Activated CD4-positive, alpha-beta memory T cell treated with anti-CD3 and anti-CD28 coated beads for 36 hours (primary cell): ENCODE measurements at regions not wholly inside any gene's neighbourhood (a gene's known extent, or its start where the extent isn't known, plus 50 kb on each side); places are given as distances from the start of the nearest gene placed in this dataset.
"Not testable (repeated sequence)": the region's sequence is repeated elsewhere in the genome, so short reads cannot be mapped to it uniquely, and the experiment has no call there.

Experiments used
- CTCF ChIA-PET: fragments of 350-600 bp; sonication (Branson Sonifier 250); formaldehyde crosslinking; loops from one replicate; lab custom pipeline; 2021; ENCODE audit warnings: antibody characterized with exemption, inconsistent platforms; lab: Charles Lee
- POLR2A ChIA-PET: fragments of 350-600 bp; sonication (Branson Sonifier 250); formaldehyde crosslinking; loops from one replicate; lab custom pipeline; 2021; ENCODE audit warnings: antibody characterized with exemption; lab: Charles Lee
- DNase-seq: peaks from one replicate; pipeline ENCODE4 v3.0.0-alpha.2; 2020
- H3K27ac Mint-ChIP-seq: one replicate; pipeline ENCODE4 v1.8.0; 2021; ENCODE audit warnings: mixed read lengths
- H3K27me3 Mint-ChIP-seq: one replicate; pipeline ENCODE4 v1.8.0; 2021; ENCODE audit warnings: mixed read lengths
- H3K36me3 Mint-ChIP-seq: one replicate; pipeline ENCODE4 v1.8.0; 2021; ENCODE audit warnings: mixed read lengths
- H3K4me1 Mint-ChIP-seq: one replicate; pipeline ENCODE4 v1.8.0; 2021; ENCODE audit warnings: low read depth, mixed read lengths
- H3K4me3 Mint-ChIP-seq: one replicate; pipeline ENCODE4 v1.8.0; 2021; ENCODE audit warnings: mild to moderate bottlenecking, mixed read lengths
- H3K9me3 Mint-ChIP-seq: one replicate; pipeline ENCODE4 v1.8.0; 2021; ENCODE audit warnings: mixed read lengths
- intact Hi-C: fragments of 100-400 bp; cut with micrococcal nuclease; formaldehyde crosslinking; loops from one replicate; pipeline ENCODE4 v1.15.1; 2023

GRCh38 chr10:84602543-84602942, 274.2 kb downstream of the CCSER2 start:
- H3K9me3 Mint-ChIP-seq, H3K36me3 Mint-ChIP-seq, H3K4me1 Mint-ChIP-seq, POLR2A ChIA-PET, intact Hi-C loops, H3K4me3 Mint-ChIP-seq, DNase-seq, H3K27ac Mint-ChIP-seq, CTCF ChIA-PET: not testable (repeated sequence)
- H3K27me3 Mint-ChIP-seq, result peaks cover 10% of the 10 kb centered on the region

GRCh38 chr10:84603971-84604370, 275.6 kb downstream of the CCSER2 start:
- peaks cover 11% of the 10 kb centered on the region for H3K27me3 Mint-ChIP-seq
- H3K27ac Mint-ChIP-seq, result no peak overlapping the region
- H3K9me3 Mint-ChIP-seq, result no peaks in the 10 kb centered on the region
- peaks cover 2% of the 10 kb centered on the region for H3K4me1 Mint-ChIP-seq
- intact Hi-C loops, result no loop called here
- CTCF ChIA-PET, result no interaction called here
- no peak overlapping the region for H3K4me3 Mint-ChIP-seq
- H3K36me3 Mint-ChIP-seq, result no peaks in the 10 kb centered on the region
- DNase-seq, result no peak
- POLR2A ChIA-PET, result no interaction called here

GRCh38 chr10:84605802-84606201, 277.4 kb downstream of the CCSER2 start:
- peaks cover 2% of the 10 kb centered on the region for H3K4me1 Mint-ChIP-seq
- H3K4me3 Mint-ChIP-seq, result no peak overlapping the region
- CTCF ChIA-PET, result no interaction called here
- intact Hi-C loops, result no loop called here
- POLR2A ChIA-PET, result no interaction called here
- no peaks in the 10 kb centered on the region for H3K9me3 Mint-ChIP-seq
- no peaks in the 10 kb centered on the region for H3K36me3 Mint-ChIP-seq
- no peak for DNase-seq
- H3K27me3 Mint-ChIP-seq, result peaks cover 15% of the 10 kb centered on the region
- no peak overlapping the region for H3K27ac Mint-ChIP-seq

- POLR2A ChIA-PET, result no interaction called here
- Mint-ChIP-seq H3K27ac (no peak overlapping the region), H3K36me3 (no peaks in the 10 kb centered on the region), H3K4me3 (no peak overlapping the region), H3K4me1 (peaks cover 2% of the 10 kb centered on the region), H3K27me3 (peaks cover 19% of the 10 kb centered on the region), H3K9me3 (no peaks in the 10 kb centered on the region)
- intact Hi-C loops, result no loop called here
- CTCF ChIA-PET, result no interaction called here
- DNase-seq, result no peak
Observed at GRCh38 chr10:84606428-84606827, 278.0 kb downstream of the CCSER2 start.

GRCh38 chr10:84607044-84607443, 278.7 kb downstream of the CCSER2 start:
- H3K4me3 Mint-ChIP-seq, result no peak overlapping the region
- H3K27me3 Mint-ChIP-seq, result peaks cover 19% of the 10 kb centered on the region
- DNase-seq, result no peak
- no peaks in the 10 kb centered on the region for H3K9me3 Mint-ChIP-seq
- no peaks in the 10 kb centered on the region for H3K36me3 Mint-ChIP-seq
- ChIA-PET POLR2A (no interaction called here), CTCF (no interaction called here)
- intact Hi-C loops, result no loop called here
- H3K4me1 Mint-ChIP-seq, result peaks cover 2% of the 10 kb centered on the region
- no peak overlapping the region for H3K27ac Mint-ChIP-seq

- intact Hi-C loops, result no loop called here
- Mint-ChIP-seq H3K36me3 (no peaks in the 10 kb centered on the region), H3K27ac (no peak overlapping the region), H3K4me3 (no peak overlapping the region), H3K27me3 (peaks cover 19% of the 10 kb centered on the region), H3K4me1 (peaks cover 2% of the 10 kb centered on the region), H3K9me3 (no peaks in the 10 kb centered on the region)
- ChIA-PET POLR2A (no interaction called here), CTCF (no interaction called here)
- DNase-seq, result no peak
Observed at GRCh38 chr10:84607523-84607922, 279.1 kb downstream of the CCSER2 start.

GRCh38 chr10:84608126-84608525, 279.7 kb downstream of the CCSER2 start:
- H3K9me3 Mint-ChIP-seq, result no peaks in the 10 kb centered on the region
- no peaks in the 10 kb centered on the region for H3K36me3 Mint-ChIP-seq
- ChIA-PET POLR2A (no interaction called here), CTCF (no interaction called here)
- peak; percentile 20 for DNase-seq
- no peak overlapping the region for H3K4me3 Mint-ChIP-seq
- H3K4me1 Mint-ChIP-seq, result peaks cover 2% of the 10 kb centered on the region
- H3K27me3 Mint-ChIP-seq, result peaks cover 23% of the 10 kb centered on the region
- no peak overlapping the region for H3K27ac Mint-ChIP-seq
- intact Hi-C loops, result no loop called here

GRCh38 chr10:84613336-84614021, 285.1 kb downstream of the CCSER2 start:
- Mint-ChIP-seq H3K4me1 (no peaks in the 10 kb centered on the region), H3K9me3 (no peaks in the 10 kb centered on the region), H3K27me3 (peaks cover 17% of the 10 kb centered on the region), H3K4me3 (no peak overlapping the region), H3K36me3 (no peaks in the 10 kb centered on the region), H3K27ac (no peak overlapping the region)
- CTCF ChIA-PET, result no interaction called here
- DNase-seq, result no peak
- POLR2A ChIA-PET, result no interaction called here
- intact Hi-C loops, result no loop called here

GRCh38 chr10:84626397-84627087, 298.2 kb downstream of the CCSER2 start:
- POLR2A ChIA-PET, result no interaction called here

GRCh38 chr10:84632866-84633265, 304.5 kb downstream of the CCSER2 start:
- no peaks in the 10 kb centered on the region for H3K36me3 Mint-ChIP-seq
- no peak overlapping the region for H3K27ac Mint-ChIP-seq
- intact Hi-C loops, result no loop called here
- POLR2A ChIA-PET, result no interaction called here
- CTCF ChIA-PET, result no interaction called here
- DNase-seq, result no peak
- no peaks in the 10 kb centered on the region for H3K27me3 Mint-ChIP-seq
- H3K9me3 Mint-ChIP-seq, result no peaks in the 10 kb centered on the region
- H3K4me3 Mint-ChIP-seq, result no peak overlapping the region
- no peaks in the 10 kb centered on the region for H3K4me1 Mint-ChIP-seq

More at GRCh38 chr10:84626397-84627087, 298.2 kb downstream of the CCSER2 start:
- intact Hi-C loops, result no loop called here
- no peak for DNase-seq
- Mint-ChIP-seq H3K27ac (no peak overlapping the region), H3K36me3 (no peaks in the 10 kb centered on the region), H3K4me3 (no peak overlapping the region), H3K27me3 (no peaks in the 10 kb centered on the region), H3K4me1 (no peaks in the 10 kb centered on the region), H3K9me3 (no peaks in the 10 kb centered on the region)
- CTCF ChIA-PET, result no interaction called here

- no peak for DNase-seq
- CTCF ChIA-PET, result no interaction called here
- no peaks in the 10 kb centered on the region for H3K9me3 Mint-ChIP-seq
- H3K4me1 Mint-ChIP-seq, result no peaks in the 10 kb centered on the region
- no peak overlapping the region for H3K27ac Mint-ChIP-seq
- POLR2A ChIA-PET, result no interaction called here
- H3K36me3 Mint-ChIP-seq, result no peaks in the 10 kb centered on the region
- H3K27me3 Mint-ChIP-seq, result no peaks in the 10 kb centered on the region
- intact Hi-C loops, result no loop called here
- no peak overlapping the region for H3K4me3 Mint-ChIP-seq
Observed at GRCh38 chr10:84634636-84635035, 306.2 kb downstream of the CCSER2 start.

GRCh38 chr10:84650628-84651027, 322.2 kb downstream of the CCSER2 start:
- intact Hi-C loops, H3K4me3 Mint-ChIP-seq, H3K4me1 Mint-ChIP-seq, H3K27me3 Mint-ChIP-seq, DNase-seq, H3K27ac Mint-ChIP-seq, POLR2A ChIA-PET, H3K36me3 Mint-ChIP-seq, H3K9me3 Mint-ChIP-seq, CTCF ChIA-PET: not testable (repeated sequence)

GRCh38 chr10:84654671-84655070, 326.3 kb downstream of the CCSER2 start:
- H3K27ac Mint-ChIP-seq, result no peak overlapping the region
- no peaks in the 10 kb centered on the region for H3K36me3 Mint-ChIP-seq
- intact Hi-C loops, result no loop called here
- H3K9me3 Mint-ChIP-seq, result no peaks in the 10 kb centered on the region
- no peak overlapping the region for H3K4me3 Mint-ChIP-seq
- no peaks in the 10 kb centered on the region for H3K4me1 Mint-ChIP-seq
- POLR2A ChIA-PET, result no interaction called here
- CTCF ChIA-PET, result no interaction called here
- H3K27me3 Mint-ChIP-seq, result peaks cover 4% of the 10 kb centered on the region
- DNase-seq, result no peak
